HL-60 (cell line): ENCODE measurements at regions not wholly inside any gene's neighbourhood (a gene's known extent, or its start where the extent isn't known, plus 50 kb on each side); places are given as distances from the start of the nearest gene placed in this dataset.

Experiments
- DNase-seq, 2 experiments: peaks; one replicate each; pipeline ENCODE4 v3.0.0-alpha.2; 2010 to 2020; ENCODE audit warnings: low read depth in 1 of 2, low spot score in 1 of 2
- H3K27ac ChIP-seq: fragments of 250-450 bp; sonication (Bioruptor Pico); replicated peaks from 2 replicates; pipeline ENCODE4 v1.5.1; 2020; ENCODE audit warnings: mild to moderate bottlenecking, moderate library complexity
- H3K27me3 ChIP-seq: fragments of 250-450 bp; sonication (Bioruptor Pico); 2 replicates; pipeline ENCODE4 v1.5.1; 2021; ENCODE audit warnings: mild to moderate bottlenecking, moderate library complexity; ENCODE audit not compliant: insufficient read depth, poor library complexity, severe bottlenecking
- H3K4me3 ChIP-seq: replicated peaks from 2 replicates; pipeline ENCODE4 v1.5.1; 2011; ENCODE audit warnings: mild to moderate bottlenecking, control low read depth, low read length; ENCODE audit not compliant: insufficient read depth
- GABPA ChIP-seq: IDR thresholded peaks from 2 replicates; pipeline ENCODE4 v1.6.1; 2012; ENCODE audit warnings: low read depth
- POLR2AphosphoS5 ChIP-seq: IDR thresholded peaks from 2 replicates; pipeline ENCODE4 v1.6.1; 2012; ENCODE audit warnings: low read depth
- SPI1 ChIP-seq: IDR thresholded peaks from 2 replicates; pipeline ENCODE4 v1.6.1; 2012; ENCODE audit warnings: low read depth, mild to moderate bottlenecking, borderline replicate concordance
- TF ChIP-seq, protein P1 (sequence below): IDR thresholded peaks from 2 replicates; pipeline ENCODE4 v1.6.1; 2012; ENCODE audit warnings: low read depth; ENCODE audit not compliant: insufficient replicate concordance
- TF ChIP-seq, protein P2 (sequence below): IDR thresholded peaks from one replicate; pipeline ENCODE4 v1.5.1; 2011; ENCODE audit warnings: low read length, control low read depth, inconsistent platforms; ENCODE audit not compliant: insufficient read depth

- Histone ChIP-seq H3K27ac (no peak overlapping the region), H3K27me3 (no peaks in the 10 kb centered on the region), H3K4me3 (no peak overlapping the region)
- no peak for DNase-seq
- no peak for TF ChIP-seq GABPA
- TF ChIP-seq, protein P1, sequence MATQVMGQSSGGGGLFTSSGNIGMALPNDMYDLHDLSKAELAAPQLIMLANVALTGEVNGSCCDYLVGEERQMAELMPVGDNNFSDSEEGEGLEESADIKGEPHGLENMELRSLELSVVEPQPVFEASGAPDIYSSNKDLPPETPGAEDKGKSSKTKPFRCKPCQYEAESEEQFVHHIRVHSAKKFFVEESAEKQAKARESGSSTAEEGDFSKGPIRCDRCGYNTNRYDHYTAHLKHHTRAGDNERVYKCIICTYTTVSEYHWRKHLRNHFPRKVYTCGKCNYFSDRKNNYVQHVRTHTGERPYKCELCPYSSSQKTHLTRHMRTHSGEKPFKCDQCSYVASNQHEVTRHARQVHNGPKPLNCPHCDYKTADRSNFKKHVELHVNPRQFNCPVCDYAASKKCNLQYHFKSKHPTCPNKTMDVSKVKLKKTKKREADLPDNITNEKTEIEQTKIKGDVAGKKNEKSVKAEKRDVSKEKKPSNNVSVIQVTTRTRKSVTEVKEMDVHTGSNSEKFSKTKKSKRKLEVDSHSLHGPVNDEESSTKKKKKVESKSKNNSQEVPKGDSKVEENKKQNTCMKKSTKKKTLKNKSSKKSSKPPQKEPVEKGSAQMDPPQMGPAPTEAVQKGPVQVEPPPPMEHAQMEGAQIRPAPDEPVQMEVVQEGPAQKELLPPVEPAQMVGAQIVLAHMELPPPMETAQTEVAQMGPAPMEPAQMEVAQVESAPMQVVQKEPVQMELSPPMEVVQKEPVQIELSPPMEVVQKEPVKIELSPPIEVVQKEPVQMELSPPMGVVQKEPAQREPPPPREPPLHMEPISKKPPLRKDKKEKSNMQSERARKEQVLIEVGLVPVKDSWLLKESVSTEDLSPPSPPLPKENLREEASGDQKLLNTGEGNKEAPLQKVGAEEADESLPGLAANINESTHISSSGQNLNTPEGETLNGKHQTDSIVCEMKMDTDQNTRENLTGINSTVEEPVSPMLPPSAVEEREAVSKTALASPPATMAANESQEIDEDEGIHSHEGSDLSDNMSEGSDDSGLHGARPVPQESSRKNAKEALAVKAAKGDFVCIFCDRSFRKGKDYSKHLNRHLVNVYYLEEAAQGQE: no peak
- TF ChIP-seq POLR2AphosphoS5: no peak
- TF ChIP-seq, protein P2, sequence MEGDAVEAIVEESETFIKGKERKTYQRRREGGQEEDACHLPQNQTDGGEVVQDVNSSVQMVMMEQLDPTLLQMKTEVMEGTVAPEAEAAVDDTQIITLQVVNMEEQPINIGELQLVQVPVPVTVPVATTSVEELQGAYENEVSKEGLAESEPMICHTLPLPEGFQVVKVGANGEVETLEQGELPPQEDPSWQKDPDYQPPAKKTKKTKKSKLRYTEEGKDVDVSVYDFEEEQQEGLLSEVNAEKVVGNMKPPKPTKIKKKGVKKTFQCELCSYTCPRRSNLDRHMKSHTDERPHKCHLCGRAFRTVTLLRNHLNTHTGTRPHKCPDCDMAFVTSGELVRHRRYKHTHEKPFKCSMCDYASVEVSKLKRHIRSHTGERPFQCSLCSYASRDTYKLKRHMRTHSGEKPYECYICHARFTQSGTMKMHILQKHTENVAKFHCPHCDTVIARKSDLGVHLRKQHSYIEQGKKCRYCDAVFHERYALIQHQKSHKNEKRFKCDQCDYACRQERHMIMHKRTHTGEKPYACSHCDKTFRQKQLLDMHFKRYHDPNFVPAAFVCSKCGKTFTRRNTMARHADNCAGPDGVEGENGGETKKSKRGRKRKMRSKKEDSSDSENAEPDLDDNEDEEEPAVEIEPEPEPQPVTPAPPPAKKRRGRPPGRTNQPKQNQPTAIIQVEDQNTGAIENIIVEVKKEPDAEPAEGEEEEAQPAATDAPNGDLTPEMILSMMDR: no peak
- no peak for TF ChIP-seq SPI1
Measured at GRCh38 chr9:73742412-73742811, 590.7 kb downstream of the ANXA1 start.

DNA sequence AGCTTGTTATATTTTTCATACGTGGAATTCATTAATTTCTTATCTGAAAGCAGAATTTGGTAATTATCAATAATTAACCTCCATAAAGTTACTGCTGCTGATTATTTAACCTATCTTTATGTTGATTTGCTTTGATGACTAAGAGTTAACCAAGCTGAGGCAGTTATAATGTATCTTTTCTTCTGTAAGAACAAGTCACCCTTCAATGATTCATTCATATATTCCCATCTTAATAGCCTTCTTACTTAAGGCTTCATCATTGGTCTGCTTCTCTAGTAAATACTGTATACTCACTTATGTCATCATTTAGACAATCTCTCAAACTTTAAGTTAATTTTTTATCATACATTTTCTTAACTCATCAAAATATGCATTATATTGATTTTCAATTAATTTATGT, 592.2 kb downstream of the ANXA1 start:
- TF ChIP-seq, protein P1: no peak
- no peak for TF ChIP-seq POLR2AphosphoS5
- TF ChIP-seq, protein P2: no peak
- Histone ChIP-seq H3K27ac (no peak overlapping the region), H3K4me3 (no peak overlapping the region), H3K27me3 (no peaks in the 10 kb centered on the region)
- no peak for DNase-seq

DNA sequence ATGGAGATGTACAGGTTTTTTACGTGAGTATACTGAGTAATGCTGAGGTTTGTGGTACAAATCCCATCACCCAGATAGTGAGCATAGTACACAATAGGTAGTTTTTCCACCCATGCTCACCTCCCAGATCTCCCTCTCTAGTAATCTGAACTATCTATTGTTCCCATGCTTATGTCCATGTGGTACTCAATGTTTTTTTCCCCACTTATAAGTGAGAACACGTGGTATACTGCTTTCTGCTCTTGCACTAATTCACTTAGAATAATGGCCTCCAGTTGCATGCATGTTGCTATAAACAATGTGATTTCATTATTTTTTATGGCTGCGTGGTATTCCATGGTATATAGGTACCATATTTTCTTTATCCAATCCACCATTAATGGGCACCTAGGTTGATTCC, 593.9 kb downstream of the ANXA1 start:
- no peak for DNase-seq
- Histone ChIP-seq H3K27me3 (no peaks in the 10 kb centered on the region), H3K4me3 (no peak overlapping the region), H3K27ac (no peak overlapping the region)
- TF ChIP-seq, protein P1: no peak
- TF ChIP-seq, protein P2: no peak
